ENCODE measurements at regions not wholly inside any gene's neighbourhood (a gene's known extent, or its start where the extent isn't known, plus 50 kb on each side); places are given as distances from the start of the nearest gene placed in this dataset.

GRCh38 chr3:99084156-99084555 is 182.7 kb upstream of the DCBLD2 start:
- no peak overlapping the region for H3K4me3 ChIP-seq (ENCODE audit: insufficient read depth, low read depth, low read length)
- no peaks in the 10 kb centered on the region for H3K27me3 ChIP-seq (ENCODE audit: control insufficient read depth, insufficient read depth, low read length)
- no peaks in the 10 kb centered on the region for H3K36me3 ChIP-seq (replicated peaks; ENCODE audit: control insufficient read depth, insufficient read depth, low read length)
- no peak for DNase-seq

- Histone ChIP-seq H3K4me3 (ENCODE audit: insufficient read depth, low read depth, low read length) (no peak overlapping the region), H3K27me3 (ENCODE audit: control insufficient read depth, insufficient read depth, low read length) (no peaks in the 10 kb centered on the region), H3K36me3 (replicated peaks; ENCODE audit: control insufficient read depth, insufficient read depth, low read length) (no peaks in the 10 kb centered on the region)
- DNase-seq, result no peak
Measured at GRCh38 chr3:99071096-99071495, 169.6 kb upstream of the DCBLD2 start.

DNA sequence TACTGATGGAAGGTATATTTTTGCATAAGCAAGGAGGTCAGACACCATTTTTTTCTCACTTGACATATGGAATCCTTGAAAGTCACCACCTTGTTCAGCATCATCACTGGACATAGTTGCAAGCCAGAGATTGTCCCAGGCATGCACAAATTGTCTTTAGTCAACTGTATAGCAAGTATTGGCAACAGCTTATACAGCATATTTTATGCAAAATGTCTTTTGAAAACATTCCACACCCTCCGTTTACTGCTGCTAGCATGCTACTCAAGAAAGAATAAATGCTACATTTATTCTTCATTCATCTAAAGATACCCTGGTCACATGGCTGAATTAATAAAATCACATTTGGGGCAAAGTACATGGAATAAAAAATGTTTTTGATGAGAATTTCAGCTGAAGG is 168.5 kb upstream of the DCBLD2 start:
- Histone ChIP-seq H3K27me3 (ENCODE audit: control insufficient read depth, insufficient read depth, low read length) (no peaks in the 10 kb centered on the region), H3K4me3 (ENCODE audit: insufficient read depth, low read depth, low read length) (no peak overlapping the region), H3K36me3 (replicated peaks; ENCODE audit: control insufficient read depth, insufficient read depth, low read length) (no peaks in the 10 kb centered on the region)
- DNase-seq, result no peak

- no peak for DNase-seq
- H3K4me3 ChIP-seq (ENCODE audit: insufficient read depth, low read depth, low read length), result no peak overlapping the region
- H3K27me3 ChIP-seq (ENCODE audit: control insufficient read depth, insufficient read depth, low read length), result no peaks in the 10 kb centered on the region
- H3K36me3 ChIP-seq (replicated peaks; ENCODE audit: control insufficient read depth, insufficient read depth, low read length), result no peaks in the 10 kb centered on the region
Measured at GRCh38 chr3:99066863-99067262, 165.4 kb upstream of the DCBLD2 start.

- no peak for DNase-seq
- Histone ChIP-seq H3K4me3 (ENCODE audit: insufficient read depth, low read depth, low read length) (no peak overlapping the region), H3K36me3 (replicated peaks; ENCODE audit: control insufficient read depth, insufficient read depth, low read length) (no peaks in the 10 kb centered on the region), H3K27me3 (ENCODE audit: control insufficient read depth, insufficient read depth, low read length) (no peaks in the 10 kb centered on the region)
Measured at GRCh38 chr3:99049164-99049563, 147.7 kb upstream of the DCBLD2 start.

DNA sequence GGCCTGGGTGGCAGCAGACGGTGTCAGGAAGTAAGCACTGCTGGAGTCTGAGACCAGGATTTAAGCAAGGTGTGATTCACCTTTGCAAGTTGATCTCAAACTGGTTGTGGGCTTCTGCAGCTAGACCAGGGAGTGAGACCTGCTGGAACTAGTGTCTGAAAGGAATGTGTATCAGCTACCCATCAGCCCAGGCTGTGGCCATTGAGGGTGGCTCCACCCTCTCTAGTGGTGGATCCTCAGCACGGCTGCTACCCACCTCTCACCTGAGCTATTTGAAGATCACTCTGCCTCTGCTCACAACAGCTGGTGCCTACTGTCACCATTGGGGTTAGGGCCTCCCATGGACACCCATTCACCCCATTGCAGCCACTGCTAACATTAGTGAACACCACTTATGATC is 140.3 kb upstream of the DCBLD2 start:
- no peak for DNase-seq
- no peak overlapping the region for H3K4me3 ChIP-seq (ENCODE audit: insufficient read depth, low read depth, low read length)
- H3K27me3 ChIP-seq (ENCODE audit: control insufficient read depth, insufficient read depth, low read length), result no peaks in the 10 kb centered on the region
- no peaks in the 10 kb centered on the region for H3K36me3 ChIP-seq (replicated peaks; ENCODE audit: control insufficient read depth, insufficient read depth, low read length)

DNA sequence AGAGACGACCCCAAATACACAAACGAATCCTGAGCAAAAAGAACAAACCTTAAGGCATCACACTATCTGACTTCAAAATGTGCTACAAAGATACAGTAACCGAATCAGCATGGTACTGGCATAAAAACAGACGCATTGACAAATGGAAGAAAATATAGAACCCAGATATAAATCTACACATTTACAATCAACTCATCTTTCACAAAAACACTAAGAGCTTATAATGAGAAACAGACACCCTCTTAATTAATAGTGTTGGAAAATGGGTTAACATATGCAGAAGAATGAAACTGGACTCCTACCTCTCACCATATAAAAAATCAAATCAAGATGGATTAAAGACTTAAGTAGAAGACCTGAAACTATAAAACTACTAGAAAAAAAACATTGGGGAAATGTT is 130.3 kb upstream of the DCBLD2 start:
- H3K27me3 ChIP-seq (ENCODE audit: control insufficient read depth, insufficient read depth, low read length), result no peaks in the 10 kb centered on the region
- H3K36me3 ChIP-seq (replicated peaks; ENCODE audit: control insufficient read depth, insufficient read depth, low read length), result no peaks in the 10 kb centered on the region
- DNase-seq, result no peak
- H3K4me3 ChIP-seq (ENCODE audit: insufficient read depth, low read depth, low read length), result no peak overlapping the region

DNA sequence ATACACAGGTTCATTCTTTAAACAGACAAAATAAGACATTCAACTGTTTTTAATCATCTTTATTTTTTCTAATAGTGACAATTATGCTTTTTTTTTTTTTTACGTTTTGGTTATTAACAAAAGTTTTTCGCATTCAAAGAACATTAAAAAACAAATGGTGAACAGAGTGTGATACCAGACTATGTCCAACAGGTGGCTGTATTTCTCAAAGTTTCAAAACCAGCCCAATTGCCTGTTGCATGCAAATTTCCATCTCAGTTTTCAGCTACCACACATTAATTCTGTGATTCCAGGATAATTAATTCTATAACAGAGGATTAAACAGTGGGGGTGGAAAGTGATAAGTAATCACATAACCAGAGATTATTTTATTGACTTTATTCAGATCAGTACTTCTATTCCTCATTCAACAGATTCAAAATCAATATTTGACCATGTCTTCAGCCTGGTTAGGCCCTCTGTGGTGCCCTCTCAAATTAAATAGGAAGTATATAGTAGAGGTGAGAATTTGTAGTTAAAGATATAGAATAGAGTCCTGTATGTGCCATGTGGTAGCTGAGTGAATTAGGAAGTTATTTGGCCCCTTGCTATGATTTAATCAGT is 122.2 kb upstream of the DCBLD2 start:
- Histone ChIP-seq H3K36me3 (replicated peaks; ENCODE audit: control insufficient read depth, insufficient read depth, low read length) (no peaks in the 10 kb centered on the region), H3K27me3 (ENCODE audit: control insufficient read depth, insufficient read depth, low read length) (no peaks in the 10 kb centered on the region), H3K4me3 (ENCODE audit: insufficient read depth, low read depth, low read length) (no peak overlapping the region)
- peak; percentile 13 for DNase-seq

GRCh38 chr3:99021466-99021865 is 120.0 kb upstream of the DCBLD2 start:
- Histone ChIP-seq H3K36me3 (replicated peaks; ENCODE audit: control insufficient read depth, insufficient read depth, low read length) (no peaks in the 10 kb centered on the region), H3K27me3 (ENCODE audit: control insufficient read depth, insufficient read depth, low read length) (no peaks in the 10 kb centered on the region), H3K4me3 (ENCODE audit: insufficient read depth, low read depth, low read length) (no peak overlapping the region)
- no peak for DNase-seq

- DNase-seq, result no peak
- no peaks in the 10 kb centered on the region for H3K36me3 ChIP-seq (replicated peaks; ENCODE audit: control insufficient read depth, insufficient read depth, low read length)
- H3K27me3 ChIP-seq (ENCODE audit: control insufficient read depth, insufficient read depth, low read length), result no peaks in the 10 kb centered on the region
- H3K4me3 ChIP-seq (ENCODE audit: insufficient read depth, low read depth, low read length), result no peak overlapping the region
Measured at GRCh38 chr3:99016452-99016851, 115.0 kb upstream of the DCBLD2 start.

DNA sequence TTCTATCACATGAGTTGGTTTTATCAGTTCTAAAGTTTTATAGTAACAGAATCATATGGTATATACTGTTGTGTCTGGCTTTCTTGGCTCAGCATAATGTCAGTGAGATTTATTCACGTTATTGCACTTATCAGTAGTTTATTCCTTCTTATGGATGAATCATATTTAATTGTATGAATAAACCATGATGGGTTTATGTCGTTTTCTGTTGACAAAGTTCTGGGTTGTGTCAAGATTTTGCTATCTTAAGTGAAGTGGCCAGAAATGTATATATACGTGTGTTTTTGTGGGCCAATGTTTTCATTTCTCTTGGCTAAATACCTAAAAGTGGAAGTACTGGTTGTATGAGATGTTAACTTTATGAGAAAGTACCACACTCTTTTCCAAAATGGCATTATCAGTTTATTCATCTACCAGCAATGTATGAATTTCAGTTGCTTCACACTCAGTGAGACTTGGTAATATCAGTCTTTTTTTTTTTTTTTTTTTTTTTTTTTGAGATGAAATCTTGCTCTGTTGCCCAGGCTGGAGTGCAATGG is 112.4 kb upstream of the DCBLD2 start:
- H3K4me3 ChIP-seq (ENCODE audit: insufficient read depth, low read depth, low read length), result no peak overlapping the region
- H3K27me3 ChIP-seq (ENCODE audit: control insufficient read depth, insufficient read depth, low read length), result no peaks in the 10 kb centered on the region
- DNase-seq, result no peak
- H3K36me3 ChIP-seq (replicated peaks; ENCODE audit: control insufficient read depth, insufficient read depth, low read length), result no peaks in the 10 kb centered on the region

GRCh38 chr3:99013077-99013476 is 111.6 kb upstream of the DCBLD2 start:
- no peaks in the 10 kb centered on the region for H3K27me3 ChIP-seq (ENCODE audit: control insufficient read depth, insufficient read depth, low read length)
- H3K36me3 ChIP-seq (replicated peaks; ENCODE audit: control insufficient read depth, insufficient read depth, low read length), result no peaks in the 10 kb centered on the region
- no peak overlapping the region for H3K4me3 ChIP-seq (ENCODE audit: insufficient read depth, low read depth, low read length)
- no peak for DNase-seq

DNA sequence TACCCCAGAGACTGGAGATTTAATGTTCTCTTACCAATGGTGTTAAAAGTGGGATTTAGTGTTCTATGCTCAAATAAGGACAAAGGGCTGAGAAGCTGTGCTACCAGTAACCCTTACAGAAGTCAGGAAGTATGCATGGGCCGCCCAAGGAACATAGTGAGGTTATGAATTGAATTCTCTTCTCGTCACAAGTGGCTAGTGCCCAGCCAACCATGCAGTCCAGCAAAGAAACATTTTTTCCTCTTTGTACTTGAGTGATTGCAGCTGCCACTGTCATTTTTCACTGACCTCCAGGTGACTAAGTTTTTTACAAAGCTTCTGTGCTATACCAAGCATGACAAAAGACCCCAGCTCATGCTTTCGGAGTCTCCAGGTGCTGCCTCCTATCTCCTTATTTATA is 110.6 kb upstream of the DCBLD2 start:
- H3K36me3 ChIP-seq (replicated peaks; ENCODE audit: control insufficient read depth, insufficient read depth, low read length), result no peaks in the 10 kb centered on the region
- no peak for DNase-seq
- H3K4me3 ChIP-seq (ENCODE audit: insufficient read depth, low read depth, low read length), result no peak overlapping the region

DNA sequence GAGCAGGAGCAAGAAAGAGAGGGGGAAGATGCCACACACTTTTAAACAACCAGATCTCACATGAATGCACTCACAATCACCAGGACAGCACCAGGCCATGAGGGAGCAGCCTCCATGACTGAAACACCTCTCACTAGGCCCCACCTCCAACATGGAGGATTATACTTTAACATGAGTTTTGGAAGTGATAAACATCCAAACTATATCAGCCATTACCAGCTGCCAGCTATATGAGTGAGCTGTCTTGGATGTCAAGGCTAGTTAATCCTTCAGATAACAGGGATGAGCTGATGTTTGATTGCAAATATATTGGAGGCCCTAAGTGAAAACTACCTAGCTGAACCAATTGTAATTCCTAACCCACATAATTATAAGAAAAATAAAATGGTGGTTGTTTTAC is 108.4 kb upstream of the DCBLD2 start:
- Histone ChIP-seq H3K36me3 (replicated peaks; ENCODE audit: control insufficient read depth, insufficient read depth, low read length) (no peaks in the 10 kb centered on the region), H3K27me3 (ENCODE audit: control insufficient read depth, insufficient read depth, low read length) (no peaks in the 10 kb centered on the region), H3K4me3 (ENCODE audit: insufficient read depth, low read depth, low read length) (no peak overlapping the region)
- DNase-seq, result no peak

More for the DNA sequence above, 110.6 kb upstream of the DCBLD2 start:
- no peaks in the 10 kb centered on the region for H3K27me3 ChIP-seq (ENCODE audit: control insufficient read depth, insufficient read depth, low read length)

- Histone ChIP-seq H3K4me3 (ENCODE audit: insufficient read depth, low read depth, low read length) (no peak overlapping the region), H3K27me3 (ENCODE audit: control insufficient read depth, insufficient read depth, low read length) (no peaks in the 10 kb centered on the region), H3K36me3 (replicated peaks; ENCODE audit: control insufficient read depth, insufficient read depth, low read length) (no peaks in the 10 kb centered on the region)
- no peak for DNase-seq
Measured at GRCh38 chr3:99006686-99007085, 105.2 kb upstream of the DCBLD2 start.

- H3K27me3 ChIP-seq (ENCODE audit: control insufficient read depth, insufficient read depth, low read length), result no peaks in the 10 kb centered on the region
- H3K36me3 ChIP-seq (replicated peaks; ENCODE audit: control insufficient read depth, insufficient read depth, low read length), result no peaks in the 10 kb centered on the region
- no peak overlapping the region for H3K4me3 ChIP-seq (ENCODE audit: insufficient read depth, low read depth, low read length)
- DNase-seq, result no peak
Measured at GRCh38 chr3:98999675-99000074, 98.2 kb upstream of the DCBLD2 start.
